ENCODE measurements at regions not wholly inside any gene's neighbourhood (a gene's known extent, or its start where the extent isn't known, plus 50 kb on each side); places are given as distances from the start of the nearest gene placed in this dataset.

DNA sequence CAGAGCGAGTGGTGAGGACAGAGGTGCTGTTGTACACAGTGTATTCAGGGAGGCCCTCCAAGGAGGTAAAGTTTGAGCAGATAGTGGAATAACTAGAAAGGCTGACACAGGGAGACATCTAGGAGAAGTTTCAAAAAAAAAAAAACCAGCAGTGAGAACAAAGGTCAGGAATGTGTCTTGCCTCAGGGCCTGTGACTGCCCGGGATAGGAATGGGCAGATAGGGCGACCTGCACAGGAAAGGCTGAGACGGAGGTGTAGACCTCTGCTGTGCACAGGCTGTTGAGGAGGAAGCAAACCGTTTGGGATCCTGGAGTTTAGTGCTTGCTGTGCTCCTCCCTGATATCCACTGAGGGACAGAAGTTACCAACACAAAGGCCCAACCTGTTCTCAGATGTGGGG lies 406.5 kb upstream of the B3GAT1 start:
- no peak for DNase-seq (ENCODE audit: low read depth in 4 of 4, low spot score in 1 of 4)

- no peak for DNase-seq (ENCODE audit: low read depth in 4 of 4, low spot score in 1 of 4)
These were observed 403.4 kb upstream of the B3GAT1 start for GRCh38 chr11:134815404-134815803.

GRCh38 chr11:134807997-134808396 lies 396.0 kb upstream of the B3GAT1 start:
- no peak for DNase-seq (ENCODE audit: low read depth in 4 of 4, low spot score in 1 of 4)

GRCh38 chr11:134802598-134802997 lies 390.6 kb upstream of the B3GAT1 start:
- DNase-seq (ENCODE audit: low read depth in 4 of 4, low spot score in 1 of 4): no peak

DNA sequence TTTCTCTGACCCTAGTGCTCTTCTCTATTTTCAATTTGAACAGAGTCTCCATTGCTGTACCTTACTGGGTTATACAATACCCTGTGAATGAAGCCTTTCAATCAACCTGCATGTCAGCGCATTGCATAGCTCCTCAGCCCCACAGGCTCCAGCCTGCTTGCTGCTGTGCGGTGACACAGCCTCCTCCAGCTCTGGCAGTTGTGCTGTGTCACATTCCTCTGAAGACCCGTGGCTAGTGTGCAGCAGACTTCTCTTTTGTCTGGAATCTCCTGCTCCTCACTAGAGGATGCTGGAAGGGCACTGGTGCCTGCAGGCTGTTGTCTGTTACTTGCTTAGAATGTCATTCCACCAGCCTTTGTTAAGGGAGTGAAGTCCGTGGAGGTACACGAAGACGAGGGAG lies 390.1 kb upstream of the B3GAT1 start:
- no peak for DNase-seq (ENCODE audit: low read depth in 4 of 4, low spot score in 1 of 4)

DNA sequence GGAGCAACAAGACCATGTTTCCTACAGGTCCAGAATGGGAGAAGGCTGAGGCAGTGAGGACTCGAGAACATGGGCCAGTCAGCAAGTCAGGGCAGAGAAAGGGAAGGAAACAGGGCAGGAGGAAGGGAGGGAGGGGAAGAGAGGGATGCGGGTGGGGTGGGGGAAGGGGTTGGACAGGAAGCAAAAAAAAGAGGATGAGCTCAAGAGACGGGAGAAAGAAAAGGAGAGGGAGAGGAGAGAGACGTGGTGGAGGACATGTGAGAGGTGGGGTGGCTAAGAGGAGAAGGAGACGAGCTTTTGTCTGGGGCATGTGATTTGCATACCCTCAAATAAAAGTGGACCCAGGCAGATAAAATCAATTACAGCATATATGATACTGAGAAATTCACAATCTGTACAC lies 389.5 kb upstream of the B3GAT1 start:
- no peak for DNase-seq (ENCODE audit: low read depth in 4 of 4, low spot score in 1 of 4)

- no peak for DNase-seq (ENCODE audit: low read depth in 4 of 4, low spot score in 1 of 4)
These were observed 388.8 kb upstream of the B3GAT1 start for GRCh38 chr11:134800826-134801225.

GRCh38 chr11:134800130-134800529 lies 388.1 kb upstream of the B3GAT1 start:
- no peak for DNase-seq (ENCODE audit: low read depth in 4 of 4, low spot score in 1 of 4)

- no peak for DNase-seq (ENCODE audit: low read depth in 4 of 4, low spot score in 1 of 4)
These were observed 387.3 kb upstream of the B3GAT1 start for GRCh38 chr11:134799386-134799785.

- DNase-seq (ENCODE audit: low read depth in 4 of 4, low spot score in 1 of 4): no peak
These were observed 385.5 kb upstream of the B3GAT1 start for GRCh38 chr11:134797411-134798089.

DNA sequence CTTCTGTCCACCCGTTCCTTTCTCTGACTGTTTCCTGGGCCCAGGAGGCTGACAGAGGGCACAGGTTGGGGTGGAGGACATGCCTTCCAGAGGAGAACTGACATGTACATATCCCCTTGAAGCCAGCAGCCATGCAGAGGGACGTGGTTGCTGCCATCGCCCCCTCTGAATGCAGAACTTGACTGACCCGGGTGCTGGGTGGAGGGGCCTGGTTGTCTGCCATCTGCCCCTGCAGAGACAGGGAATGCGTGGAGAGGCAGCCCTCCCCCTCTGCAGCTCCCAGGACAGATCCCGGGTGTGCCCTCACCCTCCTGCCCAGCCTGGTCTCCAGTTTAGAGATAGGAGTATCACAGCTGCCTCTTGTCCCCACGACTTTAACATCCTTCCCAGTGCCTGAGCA lies 383.0 kb upstream of the B3GAT1 start:
- no peak for DNase-seq (ENCODE audit: low read depth in 4 of 4, low spot score in 1 of 4)

DNA sequence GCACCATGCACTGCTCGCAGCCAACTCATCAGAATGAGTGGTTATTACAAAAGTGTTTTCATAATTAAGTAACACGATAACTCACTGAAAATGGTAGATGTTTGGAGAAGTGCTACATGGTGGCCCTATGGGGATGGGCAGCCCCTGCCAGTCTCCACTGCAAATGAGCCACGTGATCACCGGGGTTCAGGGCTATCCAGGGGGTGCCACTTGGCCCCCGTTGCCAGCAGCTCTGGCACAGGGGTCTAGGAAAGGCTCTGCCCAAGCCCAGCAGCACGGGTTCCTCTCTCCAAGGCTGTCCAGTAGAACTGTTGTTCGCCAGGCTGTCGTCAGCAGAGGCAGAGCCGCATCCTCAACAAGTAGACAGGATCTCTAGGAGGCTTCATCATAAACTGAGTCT lies 382.1 kb upstream of the B3GAT1 start:
- DNase-seq (ENCODE audit: low read depth in 4 of 4, low spot score in 1 of 4): no peak

DNA sequence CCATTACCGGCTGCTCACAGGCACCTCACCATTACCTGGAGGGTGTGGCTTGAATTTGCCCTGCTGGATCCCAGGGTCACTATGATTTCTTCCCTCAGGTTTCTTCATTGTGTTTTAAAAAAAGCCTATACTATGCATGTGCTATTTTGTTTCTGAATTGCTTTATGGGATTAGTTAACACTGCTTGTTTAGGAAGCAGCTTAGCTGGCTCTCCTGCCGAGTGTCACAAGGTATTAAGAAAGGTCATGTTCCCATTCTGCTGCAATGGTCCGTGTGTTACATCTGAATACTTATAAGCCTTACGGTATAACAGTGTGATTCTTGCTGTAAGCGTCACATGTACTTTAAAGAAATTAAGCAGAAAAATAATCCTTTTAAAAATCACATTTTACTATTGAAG lies 380.6 kb upstream of the B3GAT1 start:
- DNase-seq (ENCODE audit: low read depth in 4 of 4, low spot score in 1 of 4): no peak

DNA sequence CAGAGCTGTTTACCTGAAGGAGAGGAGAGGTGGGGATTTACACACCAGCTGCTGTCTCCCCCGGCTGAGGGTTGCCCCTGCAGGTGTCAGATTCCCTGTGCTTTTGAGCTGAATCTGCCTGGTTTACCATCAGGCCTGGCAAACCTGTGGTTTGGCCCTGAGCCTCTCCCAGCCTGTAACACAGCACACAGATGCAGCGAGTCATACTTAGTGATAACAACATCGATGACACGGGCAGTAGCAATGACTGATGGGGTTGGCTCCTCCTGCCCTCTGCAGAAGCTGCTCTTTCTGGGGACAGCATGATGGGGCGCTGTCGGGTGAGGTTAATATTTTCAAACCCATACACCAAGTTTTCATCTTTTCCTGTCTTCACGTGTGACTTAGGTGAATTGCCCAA lies 380.0 kb upstream of the B3GAT1 start:
- DNase-seq (ENCODE audit: low read depth in 4 of 4, low spot score in 1 of 4): no peak

DNA sequence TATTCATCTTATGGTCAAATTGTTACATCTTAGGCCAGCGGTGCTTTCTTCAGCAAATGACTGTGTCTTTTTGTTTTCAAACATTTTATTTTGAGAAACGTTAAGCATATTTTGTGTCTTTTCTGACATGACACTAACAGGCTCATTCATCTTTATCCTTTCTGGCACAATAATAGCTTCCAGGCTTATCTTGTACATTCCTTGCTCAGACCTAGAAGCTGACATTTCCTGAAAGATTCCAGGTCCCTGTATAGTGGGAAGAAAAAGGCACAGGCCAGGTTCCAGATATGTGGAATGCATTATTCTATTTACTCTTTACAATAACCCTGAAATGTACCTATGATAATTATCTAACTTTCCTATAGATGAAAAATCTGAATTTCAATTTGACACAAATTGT lies 379.1 kb upstream of the B3GAT1 start:
- no peak for DNase-seq (ENCODE audit: low read depth in 4 of 4, low spot score in 1 of 4)

GRCh38 chr11:134789104-134789503 lies 377.1 kb upstream of the B3GAT1 start:
- no peak for DNase-seq (ENCODE audit: low read depth in 4 of 4, low spot score in 1 of 4)

DNA sequence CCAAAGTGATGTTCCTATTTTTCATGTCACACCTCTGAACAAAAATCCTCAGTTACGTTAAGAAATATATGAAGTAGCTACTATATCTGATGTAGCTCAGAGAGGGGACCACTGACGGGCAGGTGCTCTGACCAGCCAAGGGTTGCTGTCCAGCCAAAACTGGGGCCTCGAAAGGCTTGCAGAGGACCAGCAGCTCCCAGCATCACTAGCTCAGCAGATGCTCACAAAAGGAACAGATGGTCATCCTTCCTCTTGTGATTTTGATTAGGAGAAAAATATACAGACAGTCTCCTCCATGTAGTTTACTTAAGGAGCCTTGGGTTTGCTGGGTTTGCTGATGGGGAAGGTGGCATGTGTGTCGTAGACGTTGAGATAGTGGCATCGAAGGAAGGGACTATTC lies 374.6 kb upstream of the B3GAT1 start:
- no peak for DNase-seq (ENCODE audit: low read depth in 4 of 4, low spot score in 1 of 4)

DNA sequence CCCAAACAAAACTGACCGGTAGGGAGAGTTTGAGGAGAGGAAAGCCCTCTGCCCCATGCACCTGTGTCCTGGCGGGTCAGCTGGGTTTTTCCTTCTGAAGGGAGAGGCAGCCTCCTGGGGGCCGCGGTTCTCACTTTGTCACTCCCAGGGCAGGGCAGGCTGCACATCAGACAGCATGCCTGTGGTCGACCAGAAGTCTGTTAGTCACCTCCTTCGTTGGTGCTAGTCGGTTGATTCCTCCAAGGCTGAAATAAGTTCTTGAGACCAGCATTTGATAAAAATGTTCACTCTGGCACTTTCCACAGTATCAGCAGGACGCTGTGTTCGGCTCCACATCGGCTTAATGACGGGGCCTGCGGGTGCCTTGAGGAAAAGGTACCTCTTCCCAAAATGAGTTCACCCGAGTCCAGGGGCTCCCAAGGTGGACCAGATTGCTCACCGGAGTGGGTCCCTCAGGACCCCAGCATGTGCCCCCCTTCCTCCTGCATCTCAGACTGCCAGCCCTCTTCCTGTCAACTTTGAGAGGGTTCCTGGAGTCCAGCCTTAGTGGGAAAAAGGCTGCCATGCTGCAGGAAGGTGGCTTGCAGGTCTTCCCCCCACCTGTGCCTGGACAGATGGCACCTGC lies 373.7 kb upstream of the B3GAT1 start:
- no peak for DNase-seq (ENCODE audit: low read depth in 4 of 4, low spot score in 1 of 4)

GRCh38 chr11:134785059-134785458 lies 373.0 kb upstream of the B3GAT1 start:
- DNase-seq (ENCODE audit: low read depth in 4 of 4, low spot score in 1 of 4): no peak

DNA sequence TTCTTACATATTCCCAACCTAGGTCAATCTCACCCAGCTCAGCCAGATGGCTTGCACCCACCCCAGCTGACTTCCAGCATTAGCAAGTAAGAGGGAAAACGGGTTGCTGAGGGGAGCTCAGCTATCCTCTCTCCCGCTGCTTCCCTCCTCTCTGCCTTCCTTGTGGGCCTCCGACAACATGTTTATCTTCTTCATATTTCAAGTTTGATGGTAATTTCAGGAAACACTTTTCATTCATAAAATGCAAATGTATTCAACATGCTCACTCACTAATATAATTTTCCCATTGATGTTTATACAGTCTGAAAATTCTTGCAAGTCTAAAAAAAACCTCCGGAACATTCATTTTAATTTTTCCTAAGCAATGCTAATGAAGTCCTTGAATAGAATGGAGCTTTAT lies 372.5 kb upstream of the B3GAT1 start:
- no peak for DNase-seq (ENCODE audit: low read depth in 4 of 4, low spot score in 1 of 4)

- DNase-seq (ENCODE audit: low read depth in 4 of 4, low spot score in 1 of 4): no peak
These were observed 372.0 kb upstream of the B3GAT1 start for GRCh38 chr11:134784046-134784445.

DNA sequence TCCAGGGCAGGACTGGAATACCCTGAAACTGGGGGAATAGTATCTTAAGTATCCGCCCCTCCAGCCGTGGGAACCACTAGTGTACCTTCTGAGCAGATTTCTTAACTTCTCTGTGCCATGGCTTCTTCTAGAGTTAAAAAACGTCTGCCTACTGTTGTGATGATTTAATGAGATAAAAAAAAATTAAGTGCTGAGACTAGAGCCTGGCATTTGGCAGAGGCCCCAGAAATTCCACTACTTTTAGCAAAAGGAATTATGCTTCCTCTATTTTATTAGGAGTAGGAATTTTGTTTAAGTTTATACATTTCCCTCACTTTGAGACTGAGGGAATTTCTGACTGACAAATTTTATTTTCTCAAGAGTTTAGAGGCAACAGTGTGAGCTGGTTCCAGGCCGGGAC lies 371.2 kb upstream of the B3GAT1 start:
- DNase-seq (ENCODE audit: low read depth in 4 of 4, low spot score in 1 of 4): no peak

DNA sequence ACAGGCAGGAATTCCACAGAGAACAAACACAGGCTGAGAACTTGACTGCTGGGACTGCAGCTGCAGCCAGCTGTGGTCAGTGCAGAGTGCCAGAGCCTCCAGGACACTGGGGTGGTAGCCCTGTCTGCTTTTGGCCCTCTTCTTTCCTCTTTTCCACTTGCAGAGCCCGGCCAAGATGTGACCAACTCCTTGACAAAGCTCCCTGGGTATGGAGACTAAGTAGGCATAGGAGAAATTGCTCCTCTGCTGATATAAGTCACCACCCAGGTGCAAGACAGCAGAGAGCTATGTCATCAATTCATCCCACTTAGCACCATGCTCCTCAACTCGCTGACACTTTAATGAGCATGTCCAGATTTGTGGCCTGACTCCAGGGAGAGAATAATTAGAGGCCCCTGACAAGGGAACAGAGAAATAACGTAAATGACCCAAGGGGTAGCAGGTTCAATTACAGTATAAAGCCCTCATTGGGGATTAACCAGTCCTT lies 369.4 kb upstream of the B3GAT1 start:
- DNase-seq (ENCODE audit: low read depth in 4 of 4, low spot score in 1 of 4): no peak

Data from stimulated activated CD4-positive, alpha-beta T cell treated with anti-CD3 and anti-CD28 coated beads, Interleukin-1b, Interleukin-23, amount 100 ng/mL, for 24 hours (primary cell).